HG03060 (cell line): ENCODE measurements at regions not wholly inside any gene's neighbourhood (a gene's known extent, or its start where the extent isn't known, plus 50 kb on each side); places are given as distances from the start of the nearest gene placed in this dataset.
"Not testable (repeated sequence)": the region's sequence is repeated elsewhere in the genome, so short reads cannot be mapped to it uniquely, and the experiment has no call there.

ENCODE experiments used
- ATAC-seq: cut with Tn5 transposase; IDR thresholded peaks from one replicate; pipeline ENCODE4 v1.9.1; 2021; ENCODE audit warnings: low read depth, moderate number of reproducible peaks; ENCODE audit not compliant: unreplicated experiment

DNA sequence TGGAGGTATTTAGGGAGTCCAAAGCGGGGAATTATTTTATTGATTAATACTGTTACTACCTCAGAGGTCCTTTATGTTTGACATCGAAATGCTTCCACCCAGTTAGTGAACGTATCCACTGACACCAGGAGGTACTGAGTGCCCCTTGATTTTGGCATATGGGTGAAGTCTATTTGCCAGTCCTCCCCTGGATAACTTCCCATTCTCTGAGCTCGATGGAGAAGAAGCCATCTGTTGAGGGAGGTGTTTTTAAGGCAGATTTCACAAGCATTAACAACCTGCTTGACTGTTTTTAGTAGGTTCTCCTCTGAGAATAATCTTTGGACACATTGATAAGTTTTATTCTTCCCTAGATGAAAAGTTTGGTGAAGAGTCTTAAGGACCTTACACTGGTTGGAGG is 165.3 kb upstream of the NREP start:
- no peak for ATAC-seq

DNA sequence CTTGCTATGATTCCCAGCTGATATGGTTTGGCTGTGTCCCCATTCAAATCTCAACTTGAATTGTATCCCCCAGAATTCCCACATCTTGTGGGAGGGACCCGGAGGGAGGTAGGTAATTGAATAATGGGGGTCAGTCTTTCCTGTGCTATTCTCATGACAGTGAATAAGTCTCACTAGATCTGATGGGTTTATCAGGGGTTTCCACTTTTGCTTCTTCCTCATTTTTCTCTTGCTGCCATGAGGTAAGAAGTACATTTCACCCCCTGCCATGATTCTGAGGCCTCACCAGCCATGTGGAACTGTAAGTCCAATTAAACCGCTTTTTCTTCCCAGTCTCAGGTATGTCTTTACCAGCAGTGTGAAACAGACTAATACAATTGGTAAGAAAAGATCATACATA is 164.7 kb upstream of the NREP start:
- ATAC-seq, result not testable (repeated sequence)

DNA sequence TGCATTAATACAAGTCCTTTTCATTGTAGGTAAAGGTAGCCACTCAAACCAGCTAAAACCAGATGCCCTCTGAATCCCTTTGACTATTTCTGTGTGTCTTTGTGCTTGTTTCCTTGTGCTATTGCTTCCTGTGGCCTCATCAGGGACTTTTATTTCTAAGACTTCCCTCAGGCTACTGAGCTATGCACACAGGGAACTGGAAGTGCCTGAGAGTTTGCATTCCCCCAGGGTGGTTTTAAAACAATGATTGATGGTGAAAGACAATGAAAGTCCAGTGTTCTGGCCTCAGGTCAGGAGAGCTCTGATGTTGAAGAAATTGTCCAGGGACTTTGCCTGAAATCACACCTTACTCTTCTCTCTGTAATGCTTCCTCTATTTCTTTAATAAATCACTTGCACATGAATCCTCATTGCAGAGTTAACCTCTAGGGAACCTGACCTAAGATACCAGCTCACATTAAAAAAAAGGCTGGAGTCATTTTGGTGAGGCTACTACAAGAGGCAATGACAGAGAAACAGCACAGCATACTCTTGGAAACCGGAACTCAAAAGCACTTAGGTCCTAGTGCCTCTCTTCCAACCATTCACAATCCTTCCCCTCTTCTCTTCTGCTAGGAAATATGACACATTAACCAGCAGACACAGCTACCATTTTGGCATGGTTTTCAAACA is 158.1 kb upstream of the NREP start:
- no peak for ATAC-seq

DNA sequence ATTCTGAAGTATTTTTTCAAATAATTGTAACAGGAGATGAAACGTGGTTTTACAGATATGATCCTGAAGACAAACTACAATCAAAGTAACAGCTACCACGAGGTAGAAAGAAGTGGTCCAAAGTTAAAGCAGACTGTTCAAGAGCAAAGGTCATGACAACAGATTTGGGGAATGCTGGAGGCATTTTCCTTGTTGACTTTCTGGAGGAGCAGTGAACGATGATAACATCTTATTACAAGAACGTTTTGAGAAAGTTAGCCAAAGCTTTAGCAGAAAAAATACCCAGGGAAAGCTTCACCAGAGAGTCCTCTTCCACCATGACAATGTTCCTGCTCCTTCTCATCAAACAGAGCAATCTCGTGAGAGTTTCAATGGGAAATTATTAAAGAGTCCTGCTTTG is 145.4 kb upstream of the NREP start:
- no peak for ATAC-seq

DNA sequence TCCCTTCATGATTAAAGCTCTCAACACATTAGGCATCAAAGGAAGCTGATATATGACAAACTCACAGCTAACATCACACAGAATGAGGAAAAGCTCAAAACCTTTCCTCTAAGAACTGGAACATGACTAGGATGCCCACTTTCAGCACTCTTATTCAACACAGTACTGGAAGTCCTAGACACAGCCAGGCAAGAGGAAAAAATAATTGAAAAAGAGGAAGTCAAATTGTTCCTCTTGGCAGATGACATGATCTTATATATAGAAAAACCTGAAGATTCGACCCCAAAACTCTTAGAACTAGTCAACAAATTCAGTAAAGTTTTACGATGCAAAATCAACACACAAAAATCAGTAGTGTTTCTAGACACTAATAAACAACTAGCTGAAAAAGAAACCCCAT is 144.3 kb upstream of the NREP start:
- ATAC-seq, result no peak

DNA sequence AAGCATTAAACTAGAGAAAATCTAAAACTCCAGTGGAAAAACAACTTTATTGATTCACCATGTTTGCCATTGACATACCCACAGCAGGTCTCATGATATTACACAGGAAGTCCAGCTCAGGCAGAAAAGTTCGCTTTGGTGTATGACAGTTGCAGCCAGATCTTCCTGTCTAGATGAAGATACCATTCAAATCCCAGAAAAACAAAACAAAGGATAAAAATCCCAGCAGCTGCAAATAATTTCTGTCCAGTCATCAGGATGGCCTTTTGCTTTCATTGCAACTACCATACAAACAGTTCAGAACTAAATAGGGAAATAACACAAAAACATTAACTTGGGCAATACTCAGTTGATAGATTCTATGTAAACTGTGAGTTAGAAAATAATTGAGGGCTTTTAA is 136.0 kb upstream of the NREP start:
- no peak for ATAC-seq

DNA sequence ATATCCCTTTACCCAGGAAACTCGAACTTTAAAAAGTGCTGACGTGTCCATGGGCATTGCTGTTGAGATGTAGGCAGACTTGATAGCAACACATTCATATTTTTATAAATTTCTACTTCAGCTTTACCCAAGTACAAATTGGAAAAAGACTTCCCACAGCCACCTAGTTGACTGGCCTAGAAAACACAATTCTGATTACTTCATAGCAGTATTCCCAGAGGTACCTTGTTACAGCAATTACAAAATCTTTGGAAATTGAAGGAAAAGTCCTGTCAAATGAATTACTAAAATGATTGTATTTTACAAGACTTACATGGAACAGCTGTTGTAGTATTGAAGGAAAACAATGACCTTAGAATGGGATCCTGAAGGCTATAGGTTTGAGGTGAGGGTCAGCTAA is 130.7 kb upstream of the NREP start:
- no peak for ATAC-seq

DNA sequence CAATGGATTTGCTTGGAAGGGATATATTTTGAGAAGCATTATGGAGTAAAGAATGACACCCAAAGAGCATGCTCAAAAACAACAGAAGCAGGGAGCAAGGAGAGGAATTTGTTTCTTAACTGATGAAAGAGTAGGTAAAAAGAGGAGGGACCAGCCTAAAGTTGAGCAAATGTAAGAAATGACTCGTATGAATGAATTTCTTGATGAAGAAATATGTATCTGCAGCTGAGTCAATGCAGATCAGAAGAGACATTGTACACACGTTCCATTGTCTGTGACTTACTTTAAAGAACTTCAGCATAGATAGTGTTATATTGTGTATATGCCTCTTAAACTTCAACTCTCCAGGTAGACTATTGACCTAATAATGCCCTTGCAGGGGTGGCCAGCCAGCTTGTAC is 112.7 kb upstream of the NREP start:
- no peak for ATAC-seq

DNA sequence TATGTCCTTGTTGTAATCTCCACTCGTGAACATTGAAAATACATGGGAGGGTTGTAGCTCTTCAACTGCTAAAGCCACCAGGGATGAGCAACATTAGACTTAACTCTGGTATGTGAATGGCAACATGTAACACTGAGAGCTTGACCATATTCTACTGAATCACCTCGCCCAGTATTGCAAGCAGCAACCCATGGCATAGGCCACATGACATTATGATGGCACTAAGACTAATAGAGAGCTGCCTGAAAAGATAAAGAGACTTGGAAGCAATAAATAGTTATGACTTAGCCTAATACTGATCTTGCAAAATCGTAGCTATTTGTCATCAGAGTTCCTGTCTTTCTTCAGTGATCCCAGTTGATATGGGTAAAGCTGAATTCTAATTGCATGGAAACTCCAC is 108.4 kb upstream of the NREP start:
- no peak for ATAC-seq

DNA sequence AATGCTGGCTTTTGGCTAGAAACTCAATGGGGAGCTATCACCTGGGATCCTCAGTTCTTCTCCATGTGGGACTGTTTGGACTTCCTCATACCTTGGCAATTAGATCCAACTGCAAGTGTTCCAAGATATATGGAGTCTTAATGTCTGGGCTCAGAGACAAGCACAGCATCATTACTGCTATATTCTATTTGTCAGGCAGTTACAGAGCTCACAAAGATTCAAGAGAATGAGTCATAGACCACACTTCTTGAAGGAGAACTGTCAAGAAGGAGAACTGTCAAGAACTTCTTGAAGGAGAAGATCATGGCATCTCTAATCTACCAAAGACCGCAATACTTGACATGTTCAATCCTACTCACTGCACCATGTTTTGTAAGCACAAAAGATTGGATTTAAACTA is 106.8 kb upstream of the NREP start:
- no peak for ATAC-seq

DNA sequence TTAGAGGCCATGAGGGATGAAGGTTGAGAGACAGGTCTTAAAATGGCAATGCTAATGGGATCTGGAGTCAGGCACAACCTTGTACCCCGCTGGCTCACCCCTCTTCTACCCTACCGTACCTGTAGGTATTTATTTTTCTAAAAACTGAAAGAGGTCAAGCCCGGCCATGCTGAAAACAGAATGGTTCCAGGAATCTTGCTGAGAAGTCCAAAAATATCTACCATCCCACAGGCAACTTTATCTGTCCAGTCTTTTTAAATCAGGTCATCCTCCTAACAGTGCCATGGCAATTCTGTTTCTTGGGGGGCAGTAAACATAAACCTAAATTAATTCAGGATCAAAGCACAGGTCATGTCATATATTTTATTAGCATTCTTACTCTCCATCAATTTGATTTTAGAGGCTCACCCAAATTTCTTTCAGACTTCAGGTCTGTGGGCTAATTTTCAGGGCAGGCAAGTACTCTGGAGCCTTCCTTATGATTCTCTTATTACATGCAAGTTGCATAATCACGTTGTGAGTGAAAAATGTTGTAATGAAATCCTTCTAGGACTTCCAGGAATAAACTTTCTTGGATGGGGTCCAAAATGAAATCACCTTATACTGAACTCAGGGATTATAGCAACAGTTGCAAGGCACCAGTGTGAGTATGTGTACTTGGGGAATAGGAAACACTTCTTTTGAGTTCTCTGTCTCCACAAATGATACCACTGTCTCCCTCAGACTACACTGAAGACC is 102.7 kb upstream of the NREP start:
- no peak for ATAC-seq

DNA sequence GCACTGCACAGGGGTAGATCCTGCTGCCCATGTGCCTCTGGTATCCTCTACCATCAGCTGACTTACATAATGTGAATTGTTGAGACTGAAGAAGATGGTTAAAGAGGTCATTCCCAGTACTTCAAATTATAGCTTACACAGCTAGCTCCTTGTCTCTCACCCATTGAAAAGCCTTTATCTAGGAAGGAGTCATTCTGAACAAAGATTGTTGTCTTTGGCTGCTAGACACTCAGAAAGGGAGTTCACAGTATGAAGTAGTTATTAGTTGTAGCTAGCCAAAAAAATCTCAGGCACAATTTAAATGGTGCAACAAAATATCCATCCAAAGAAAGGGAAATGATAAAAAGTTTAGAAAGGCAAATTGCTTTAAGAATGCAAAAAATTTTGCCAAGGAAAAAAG is 102.0 kb upstream of the NREP start:
- ATAC-seq, result no peak

DNA sequence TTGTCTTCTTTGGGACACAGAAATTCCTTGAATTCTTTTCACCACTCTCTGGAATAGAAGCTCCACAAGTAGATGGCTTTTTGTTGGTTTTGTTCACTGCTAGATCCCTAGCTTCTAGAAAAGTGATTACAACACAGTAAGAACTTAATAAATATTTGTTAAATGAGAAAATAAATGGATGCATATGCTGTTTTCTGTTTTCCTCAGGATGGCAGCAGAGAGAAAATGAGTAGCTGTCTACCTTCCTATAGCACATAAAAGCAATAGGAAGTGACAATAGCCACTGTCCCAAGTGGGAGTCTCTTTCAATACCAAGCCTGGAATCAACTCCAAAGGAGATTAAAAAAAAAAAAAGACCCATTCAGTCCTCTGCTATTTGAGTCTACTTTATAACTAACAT is 100.6 kb upstream of the NREP start:
- ATAC-seq, result no peak

DNA sequence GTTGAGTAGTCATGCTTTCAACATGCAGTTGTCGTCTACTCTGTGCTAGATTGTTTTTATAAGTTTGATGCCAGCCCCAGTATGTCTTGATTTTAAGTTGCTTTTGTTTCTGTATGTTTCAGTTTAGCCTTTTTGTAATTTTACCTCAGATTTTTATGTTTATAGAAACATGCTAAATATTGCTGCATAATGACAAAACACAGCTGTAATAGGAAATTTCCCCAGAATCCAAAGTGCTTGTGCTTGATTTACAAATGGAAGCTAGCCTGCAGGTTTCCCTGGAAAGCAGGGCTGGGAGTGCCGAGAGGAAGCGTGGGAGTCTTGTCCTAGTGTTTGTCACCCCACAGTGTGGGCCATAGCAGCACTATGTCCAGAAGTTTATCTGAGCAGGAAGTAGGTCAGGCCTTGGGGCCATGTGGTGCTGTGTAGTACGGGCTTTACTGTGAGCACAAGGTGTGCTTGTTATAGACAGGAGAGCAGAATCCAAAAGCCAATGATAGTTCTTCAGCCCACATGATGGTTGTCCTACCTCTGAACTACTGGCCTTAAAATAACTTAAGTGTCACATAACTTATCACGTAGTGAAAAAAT is 100.0 kb upstream of the NREP start:
- ATAC-seq, result no peak

DNA sequence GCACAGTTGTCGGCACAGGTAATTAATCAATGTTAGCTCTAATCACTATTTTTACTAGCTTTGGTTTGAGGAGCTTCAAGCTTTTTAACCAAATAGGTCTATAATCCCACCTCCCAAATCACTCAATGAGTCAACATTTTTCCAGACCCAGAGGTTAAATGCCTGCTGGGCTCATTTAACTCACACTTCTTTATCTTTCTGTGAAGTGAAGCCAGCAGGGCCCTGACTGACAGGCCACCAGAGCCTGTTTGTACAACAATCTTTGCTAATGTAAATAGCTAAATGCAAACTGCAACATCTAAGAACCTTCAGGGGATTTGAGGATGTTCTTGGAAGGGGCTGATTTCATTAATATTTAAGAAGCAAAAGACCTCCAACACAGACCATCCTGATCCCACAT is 98.4 kb upstream of the NREP start:
- ATAC-seq, result no peak

DNA sequence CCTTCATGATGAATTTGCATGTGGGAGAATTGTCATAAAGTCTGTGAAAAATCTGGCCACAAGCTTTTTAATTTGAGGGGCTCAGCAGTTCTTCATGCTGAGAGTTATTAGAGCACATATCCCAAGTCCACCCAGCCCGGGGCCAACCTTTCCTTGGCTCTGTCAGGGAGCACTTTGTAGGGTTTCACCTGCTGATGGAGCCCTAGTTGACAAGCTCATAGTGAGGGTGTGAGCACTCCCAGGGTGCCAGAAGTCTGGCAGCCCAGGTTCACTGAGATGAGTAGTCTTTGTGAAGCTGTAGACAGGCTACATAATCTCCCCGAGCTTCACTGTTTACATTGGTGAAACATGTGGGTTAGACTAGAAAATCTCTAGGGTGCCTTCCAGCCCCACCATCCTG is 97.2 kb upstream of the NREP start:
- ATAC-seq, result no peak

DNA sequence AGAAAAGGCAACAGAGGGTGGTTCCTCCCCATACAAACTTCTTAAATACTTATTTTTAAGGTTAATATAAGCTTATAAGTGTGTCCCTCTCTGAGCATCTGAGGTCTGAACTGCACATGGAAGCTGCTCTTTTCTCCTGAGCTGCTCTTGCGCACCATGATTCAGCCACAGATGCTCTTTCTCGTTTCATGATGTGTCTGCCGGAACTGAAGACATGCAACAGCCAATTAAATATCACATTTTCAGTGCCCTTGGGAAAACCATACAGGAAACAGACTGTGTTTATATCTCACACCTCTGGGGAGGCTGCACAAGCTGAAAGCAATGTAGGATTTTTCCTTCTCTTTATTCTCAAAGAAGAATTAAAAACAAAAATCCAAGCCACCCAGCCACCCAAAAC is 96.8 kb upstream of the NREP start:
- ATAC-seq, result peak; percentile 60

DNA sequence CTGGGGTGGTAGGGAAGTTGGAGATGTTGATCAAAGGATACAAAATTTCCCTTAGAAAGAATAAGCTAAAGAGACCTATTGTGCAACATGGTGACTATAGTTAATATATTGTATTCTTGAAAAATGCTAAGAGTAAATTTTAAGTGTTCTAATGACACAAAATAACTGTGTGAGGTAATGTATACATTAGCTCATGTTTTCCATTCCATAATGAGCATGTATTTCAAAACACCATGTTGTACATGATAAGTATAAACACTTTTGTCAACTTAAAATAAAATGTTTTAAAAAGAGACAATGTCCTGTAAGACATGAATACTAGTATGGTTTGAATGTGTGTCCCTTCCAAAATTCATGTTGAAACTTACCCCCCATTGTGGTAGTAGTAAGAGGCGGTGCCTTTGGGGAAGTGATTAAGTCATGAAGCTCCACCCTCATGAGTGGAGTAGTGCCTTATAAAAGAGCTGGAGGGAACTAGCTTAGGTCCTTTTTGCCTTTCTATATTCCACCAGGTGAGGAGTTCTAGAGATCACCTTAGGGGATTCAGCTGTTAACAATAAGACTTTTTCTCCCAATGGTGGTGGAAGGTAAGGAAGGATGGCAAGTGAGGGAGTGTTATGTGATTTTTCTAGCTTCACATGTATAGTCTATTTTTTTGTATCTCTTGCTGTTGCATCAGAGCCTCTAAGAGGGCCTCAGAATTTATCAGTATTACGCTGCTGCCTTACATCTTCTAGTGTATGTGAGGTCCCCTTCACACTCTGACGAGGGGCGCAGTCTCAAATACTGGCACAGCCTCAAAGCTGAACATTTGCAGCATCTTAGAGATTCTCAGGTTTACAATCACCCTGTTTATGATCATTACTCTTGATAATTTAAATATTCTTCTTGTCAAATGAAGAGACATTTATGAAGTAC is 94.9 kb upstream of the NREP start:
- ATAC-seq, result no peak

DNA sequence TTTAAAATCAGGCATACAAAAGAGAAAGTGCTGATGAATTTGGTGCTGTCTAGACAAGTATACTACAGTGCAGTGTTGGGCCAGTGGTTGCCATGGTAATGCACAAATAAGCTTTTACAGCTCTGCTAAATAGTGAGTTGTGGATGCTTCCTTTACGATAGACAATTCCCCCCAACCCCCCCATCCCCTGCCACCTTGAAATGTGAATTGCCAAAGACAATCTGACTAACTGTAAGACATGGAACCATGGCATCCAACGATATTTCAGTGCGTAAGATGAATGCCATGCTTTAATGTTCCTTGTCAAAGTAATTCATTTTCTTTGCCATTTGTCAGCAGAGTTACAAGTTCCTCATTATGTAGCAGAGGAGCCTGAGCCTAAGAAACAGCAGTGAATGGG is 91.5 kb upstream of the NREP start:
- ATAC-seq, result no peak

DNA sequence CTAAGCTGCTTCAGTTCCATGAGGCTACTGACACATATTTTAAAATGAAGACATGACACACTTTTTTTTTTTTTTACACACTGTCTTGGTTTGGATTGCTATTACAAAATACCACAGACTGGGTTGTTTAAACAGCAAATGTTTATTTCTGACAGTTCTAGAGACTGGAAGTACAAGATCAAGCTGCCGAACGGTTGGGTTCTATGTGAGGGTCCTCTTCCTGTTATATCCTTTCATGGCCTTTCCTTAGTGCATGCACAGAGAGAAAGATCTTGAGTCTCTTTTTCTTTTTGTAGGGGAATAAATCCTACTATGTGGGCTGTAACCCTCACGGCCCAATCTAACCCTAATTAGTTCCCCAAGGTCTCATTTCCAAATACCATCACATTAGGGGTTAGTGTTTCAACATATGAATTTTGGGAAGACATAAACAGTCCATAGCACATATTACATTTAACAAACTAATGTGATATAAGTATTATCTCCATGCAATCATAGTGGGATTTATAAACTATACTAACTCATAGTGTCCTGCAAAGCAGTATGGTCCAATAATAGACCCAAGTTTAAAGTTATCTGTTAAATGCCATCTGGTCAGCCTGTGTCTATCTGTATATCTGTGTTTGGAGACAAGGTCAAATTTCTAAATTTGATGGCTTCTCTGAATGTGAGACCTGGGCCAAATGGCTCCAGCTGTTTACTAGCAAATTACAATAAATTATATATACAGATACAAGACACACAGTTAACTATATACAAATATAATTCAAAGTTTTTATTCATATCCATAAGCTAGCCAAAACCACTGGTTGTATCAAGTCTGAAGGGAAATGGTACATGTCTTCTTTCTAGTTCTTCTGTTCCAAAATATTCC is 90.3 kb upstream of the NREP start:
- ATAC-seq, result no peak
